Neutrophil (primary cell): ENCODE measurements at regions not wholly inside any gene's neighbourhood (a gene's known extent, or its start where the extent isn't known, plus 50 kb on each side); places are given as distances from the start of the nearest gene placed in this dataset.

Experiments
- H3K27ac ChIP-seq: fragments of 200-600 bp; sonication (generic); 2 replicates; pipeline ENCODE4 v1.5.1; 2016; ENCODE audit warnings: mild to moderate bottlenecking, moderate library complexity
- H3K27me3 ChIP-seq: fragments of 200-600 bp; sonication (generic); 2 replicates; pipeline ENCODE4 v1.6.0; 2016; ENCODE audit warnings: mild to moderate bottlenecking
- H3K36me3 ChIP-seq: fragments of 200-600 bp; sonication (generic); 2 replicates; pipeline ENCODE4 v1.5.1; 2017
- H3K4me1 ChIP-seq, 2 experiments: fragments of 200-600 bp in 1 of 2; sonication (generic) in 1 of 2; 1 replicate in 1 of 2; 2 replicates in 1 of 2; pipeline versions ENCODE4 v1.5.1 to v1.6.1; 2013 to 2016; ENCODE audit warnings: low read depth in 1 of 2, low read length in 1 of 2, mild to moderate bottlenecking in 1 of 2, moderate library complexity in 1 of 2; ENCODE audit not compliant: control insufficient read depth in 1 of 2, insufficient read depth in 1 of 2
- H3K4me3 ChIP-seq, 2 experiments: fragments of 200-600 bp in 1 of 2; sonication (generic) in 1 of 2; 1 replicate in 1 of 2; 2 replicates in 1 of 2; pipeline ENCODE4 v1.5.1; 2013 to 2016; ENCODE audit warnings: low read depth in 1 of 2, low read length in 1 of 2, mild to moderate bottlenecking in 1 of 2, moderate library complexity in 1 of 2
- H3K9me3 ChIP-seq: fragments of 200-600 bp; sonication (generic); 2 replicates; pipeline ENCODE4 v1.5.1; 2016
- CTCF ChIP-seq: fragments of 200-600 bp; sonication (generic); IDR thresholded peaks from 2 replicates; pipeline ENCODE4 v1.5.1; 2016; ENCODE audit warnings: antibody characterized with exemption

- Histone ChIP-seq H3K27ac (no peak overlapping the region), H3K4me3 (no peak overlapping the region), H3K4me1 (no peaks in the 10 kb centered on the region), H3K27me3 (no peaks in the 10 kb centered on the region), H3K9me3 (no peaks in the 10 kb centered on the region), H3K36me3 (no peaks in the 10 kb centered on the region)
- TF ChIP-seq CTCF: no peak
Observed at GRCh38 chr15:81516012-81516411, 142.0 kb upstream of the TMC3 start.

GRCh38 chr15:81514725-81515124 is 140.7 kb upstream of the TMC3 start:
- Histone ChIP-seq H3K4me1 (no peaks in the 10 kb centered on the region), H3K9me3 (no peaks in the 10 kb centered on the region), H3K27ac (no peak overlapping the region), H3K4me3 (no peak overlapping the region), H3K36me3 (no peaks in the 10 kb centered on the region), H3K27me3 (no peaks in the 10 kb centered on the region)
- no peak for TF ChIP-seq CTCF

GRCh38 chr15:81511138-81511537 is 137.1 kb upstream of the TMC3 start:
- TF ChIP-seq CTCF: no peak
- Histone ChIP-seq H3K4me3 (no peak overlapping the region), H3K27me3 (no peaks in the 10 kb centered on the region), H3K9me3 (no peaks in the 10 kb centered on the region), H3K27ac (no peak overlapping the region), H3K36me3 (no peaks in the 10 kb centered on the region), H3K4me1 (no peaks in the 10 kb centered on the region)

GRCh38 chr15:81507831-81508230 is 133.8 kb upstream of the TMC3 start:
- H3K9me3 ChIP-seq: no peaks in the 10 kb centered on the region
- no peak overlapping the region for H3K4me3 ChIP-seq
- H3K4me1 ChIP-seq: no peaks in the 10 kb centered on the region
- H3K36me3 ChIP-seq: no peaks in the 10 kb centered on the region
- H3K27me3 ChIP-seq: no peaks in the 10 kb centered on the region
- H3K27ac ChIP-seq: no peak overlapping the region
- TF ChIP-seq CTCF: no peak

GRCh38 chr15:81506936-81507335 is 132.9 kb upstream of the TMC3 start:
- H3K27ac ChIP-seq: no peak overlapping the region
- no peaks in the 10 kb centered on the region for H3K9me3 ChIP-seq
- H3K27me3 ChIP-seq: no peaks in the 10 kb centered on the region
- no peak overlapping the region for H3K4me3 ChIP-seq
- H3K4me1 ChIP-seq: no peaks in the 10 kb centered on the region
- H3K36me3 ChIP-seq: no peaks in the 10 kb centered on the region
- no peak for TF ChIP-seq CTCF

GRCh38 chr15:81506071-81506470 is 132.1 kb upstream of the TMC3 start:
- Histone ChIP-seq H3K27me3 (no peaks in the 10 kb centered on the region), H3K9me3 (no peaks in the 10 kb centered on the region), H3K36me3 (no peaks in the 10 kb centered on the region), H3K4me3 (no peak overlapping the region), H3K4me1 (no peaks in the 10 kb centered on the region), H3K27ac (no peak overlapping the region)
- no peak for TF ChIP-seq CTCF
